Stimulated activated CD4-positive, alpha-beta T cell treated with anti-CD3 and anti-CD28 coated beads, TNF-alpha, amount 100 ng/mL, for 24 hours (primary cell): ENCODE measurements at regions not wholly inside any gene's neighbourhood (a gene's known extent, or its start where the extent isn't known, plus 50 kb on each side); places are given as distances from the start of the nearest gene placed in this dataset.

Experiments used
- DNase-seq, 3 experiments: peaks; one replicate each; pipeline ENCODE4 v3.0.0-alpha.2; 2020; ENCODE audit warnings: low read depth in 3 of 3

- no peak for DNase-seq
These were observed 299.9 kb upstream of the SFRP2 start for GRCh38 chr4:154088741-154089140.

GRCh38 chr4:154086247-154086646 lies 297.4 kb upstream of the SFRP2 start:
- no peak for DNase-seq

- DNase-seq: no peak
These were observed 296.0 kb upstream of the SFRP2 start for GRCh38 chr4:154084864-154085263.

- no peak for DNase-seq
These were observed 294.1 kb upstream of the SFRP2 start for GRCh38 chr4:154082760-154083535.

GRCh38 chr4:154081391-154081790 lies 292.5 kb upstream of the SFRP2 start:
- DNase-seq: no peak

GRCh38 chr4:154078504-154079350 lies 289.8 kb upstream of the SFRP2 start:
- no peak for DNase-seq

GRCh38 chr4:154076921-154077320 lies 288.0 kb upstream of the SFRP2 start:
- DNase-seq: no peak

GRCh38 chr4:154073107-154073822 lies 284.4 kb upstream of the SFRP2 start:
- DNase-seq: no peak

GRCh38 chr4:154067786-154068185 lies 278.9 kb upstream of the SFRP2 start:
- DNase-seq: no peak

GRCh38 chr4:154065368-154065767 lies 276.5 kb upstream of the SFRP2 start:
- DNase-seq: no peak

GRCh38 chr4:154064244-154064643 lies 275.4 kb upstream of the SFRP2 start:
- DNase-seq: no peak

- no peak for DNase-seq
These were observed 260.7 kb upstream of the SFRP2 start for GRCh38 chr4:154049457-154050181.

GRCh38 chr4:154047733-154048132 lies 258.9 kb upstream of the SFRP2 start:
- no peak for DNase-seq

GRCh38 chr4:154044742-154045485 lies 256.0 kb upstream of the SFRP2 start:
- no peak for DNase-seq

- no peak for DNase-seq
These were observed 255.2 kb upstream of the SFRP2 start for GRCh38 chr4:154044108-154044531.

- no peak for DNase-seq
These were observed 252.8 kb upstream of the SFRP2 start for GRCh38 chr4:154041640-154042039.

GRCh38 chr4:154039435-154040343 lies 250.8 kb upstream of the SFRP2 start:
- DNase-seq: no peak

GRCh38 chr4:154036856-154037255 lies 248.0 kb upstream of the SFRP2 start:
- no peak for DNase-seq

- DNase-seq: no peak
These were observed 246.5 kb upstream of the SFRP2 start for GRCh38 chr4:154035341-154035740.

- no peak for DNase-seq
These were observed 245.0 kb upstream of the SFRP2 start for GRCh38 chr4:154033921-154034320.
